Thyroid gland (tissue), 4 donors: ENCODE measurements at regions not wholly inside any gene's neighbourhood (a gene's known extent, or its start where the extent isn't known, plus 50 kb on each side); places are given as distances from the start of the nearest gene placed in this dataset.

Experiments used
- DNase-seq, 2 donors: peaks; one replicate each; pipeline ENCODE4 v3.0.0-alpha.2; 2019
- H3K27ac ChIP-seq, 3 donors: fragments of 200-600 bp; sonication (generic); 1 replicate in 2 of 3; 2 replicates in 1 of 3; pipeline ENCODE4 v1.5.1; 2016 to 2019; ENCODE audit warnings: mild to moderate bottlenecking in 1 of 3, moderate library complexity in 1 of 3
- H3K27me3 ChIP-seq: fragments of 200-600 bp; sonication (generic); one replicate; pipeline ENCODE4 v1.5.1; 2019
- H3K36me3 ChIP-seq, 2 donors: fragments of 200-600 bp; sonication (generic); one replicate each; pipeline ENCODE4 v1.5.1; 2016 to 2019
- H3K4me1 ChIP-seq, 2 donors: fragments of 200-600 bp; sonication (generic); one replicate each; pipeline ENCODE4 v1.5.1; 2017 to 2019
- H3K4me3 ChIP-seq, 3 donors: fragments of 200-600 bp; sonication (generic); replicated peaks in 1 of 3; 1 replicate in 2 of 3; 2 replicates in 1 of 3; pipeline ENCODE4 v1.5.1; 2016; ENCODE audit warnings: mild to moderate bottlenecking in 1 of 3
- H3K9me3 ChIP-seq: fragments of 200-600 bp; sonication (generic); one replicate; pipeline ENCODE4 v1.5.1; 2017
- POLR2A ChIP-seq, 2 donors: fragments of 450-650 bp; IDR thresholded peaks; one replicate each; pipeline ENCODE4 v1.6.1; 2017; ENCODE audit warnings: antibody characterized with exemption in 2 of 2, mild to moderate bottlenecking in 2 of 2, moderate library complexity in 1 of 2
- WGBS, 2 donors: methylation state at CpG; one replicate each; pipeline ENCODE4 v1.1.5; 2017; 5-methylcytosine and 5-hydroxymethylcytosine counted together
- intact Hi-C: fragments of 100-400 bp; cut with DNase I; formaldehyde crosslinking; loops from one replicate; pipeline ENCODE4 v1.15.1; 2023
- TF ChIP-seq, protein P1 (sequence below), 6 experiments: fragments of 200-600 bp in 3 of 6; fragments of 450-650 bp in 3 of 6; sonication (generic) in 3 of 6; IDR thresholded peaks; one replicate each; pipeline ENCODE4 v1.5.1; 2016 to 2019; ENCODE audit warnings: antibody characterized with exemption in 6 of 6, mild to moderate bottlenecking in 2 of 6, inconsistent platforms in 1 of 6, moderate library complexity in 1 of 6

DNA sequence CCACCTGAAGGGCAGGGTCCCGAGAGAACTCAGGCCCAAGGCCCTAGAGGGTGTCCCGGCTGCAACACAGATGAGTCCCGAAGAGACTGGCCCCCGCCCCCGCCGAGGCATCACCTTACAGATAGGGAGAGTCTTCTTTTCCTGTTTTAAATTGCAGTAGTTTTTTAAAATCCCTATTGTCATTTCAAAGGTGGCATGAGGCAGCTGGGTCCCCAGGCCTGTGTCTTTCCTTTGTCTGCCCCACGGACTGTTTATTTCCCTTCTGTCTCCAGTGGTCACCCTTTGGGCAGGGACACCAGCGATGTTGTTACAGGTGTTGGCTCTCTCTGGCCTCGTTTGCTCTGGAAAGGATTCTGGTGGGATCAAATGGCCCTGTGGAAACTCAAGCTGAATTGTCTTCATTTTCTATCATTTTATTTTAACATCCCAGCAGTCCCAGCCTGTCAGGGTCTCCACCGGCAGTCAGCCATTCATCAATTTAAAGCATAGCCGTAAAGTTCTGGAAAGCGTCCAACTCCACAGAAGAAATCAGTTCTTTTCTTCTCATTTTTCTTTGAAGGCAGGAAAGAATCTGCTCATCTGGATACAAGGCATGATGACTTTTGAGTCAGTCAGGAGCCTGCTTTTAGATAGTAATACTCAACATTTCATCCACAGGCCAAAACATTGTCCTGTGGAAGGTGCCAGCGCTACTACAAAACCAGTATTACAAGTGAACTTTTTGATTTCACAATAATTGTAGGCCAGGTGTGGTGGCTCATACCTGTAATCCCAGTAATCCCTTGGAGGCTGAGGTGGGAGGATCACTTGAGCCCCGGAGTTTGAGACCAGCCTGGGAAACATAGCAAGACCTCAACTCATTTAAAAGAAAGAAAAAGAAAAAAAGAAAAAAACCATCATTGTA, 96.2 kb downstream of the HES1 start:
- Histone ChIP-seq H3K4me1 (peaks cover 15 to 20% of the 10 kb centered on the region in 2 donors), H3K9me3 (no peaks in the 10 kb centered on the region), H3K4me3 (no peak overlapping the region), H3K36me3 (no peaks in the 10 kb centered on the region), H3K27ac (no peak overlapping the region), H3K27me3 (no peaks in the 10 kb centered on the region)
- no peak for DNase-seq
- 78 to 79% methylated on average over 14 of the region's 14 CpGs for WGBS, 2 donors
- no peak for TF ChIP-seq POLR2A (IDR thresholded peaks at IDR 0.05)
- TF ChIP-seq, protein P1, sequence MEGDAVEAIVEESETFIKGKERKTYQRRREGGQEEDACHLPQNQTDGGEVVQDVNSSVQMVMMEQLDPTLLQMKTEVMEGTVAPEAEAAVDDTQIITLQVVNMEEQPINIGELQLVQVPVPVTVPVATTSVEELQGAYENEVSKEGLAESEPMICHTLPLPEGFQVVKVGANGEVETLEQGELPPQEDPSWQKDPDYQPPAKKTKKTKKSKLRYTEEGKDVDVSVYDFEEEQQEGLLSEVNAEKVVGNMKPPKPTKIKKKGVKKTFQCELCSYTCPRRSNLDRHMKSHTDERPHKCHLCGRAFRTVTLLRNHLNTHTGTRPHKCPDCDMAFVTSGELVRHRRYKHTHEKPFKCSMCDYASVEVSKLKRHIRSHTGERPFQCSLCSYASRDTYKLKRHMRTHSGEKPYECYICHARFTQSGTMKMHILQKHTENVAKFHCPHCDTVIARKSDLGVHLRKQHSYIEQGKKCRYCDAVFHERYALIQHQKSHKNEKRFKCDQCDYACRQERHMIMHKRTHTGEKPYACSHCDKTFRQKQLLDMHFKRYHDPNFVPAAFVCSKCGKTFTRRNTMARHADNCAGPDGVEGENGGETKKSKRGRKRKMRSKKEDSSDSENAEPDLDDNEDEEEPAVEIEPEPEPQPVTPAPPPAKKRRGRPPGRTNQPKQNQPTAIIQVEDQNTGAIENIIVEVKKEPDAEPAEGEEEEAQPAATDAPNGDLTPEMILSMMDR (IDR thresholded peaks at IDR 0.05) = no peak
- intact Hi-C loops = no loop called here

DNA sequence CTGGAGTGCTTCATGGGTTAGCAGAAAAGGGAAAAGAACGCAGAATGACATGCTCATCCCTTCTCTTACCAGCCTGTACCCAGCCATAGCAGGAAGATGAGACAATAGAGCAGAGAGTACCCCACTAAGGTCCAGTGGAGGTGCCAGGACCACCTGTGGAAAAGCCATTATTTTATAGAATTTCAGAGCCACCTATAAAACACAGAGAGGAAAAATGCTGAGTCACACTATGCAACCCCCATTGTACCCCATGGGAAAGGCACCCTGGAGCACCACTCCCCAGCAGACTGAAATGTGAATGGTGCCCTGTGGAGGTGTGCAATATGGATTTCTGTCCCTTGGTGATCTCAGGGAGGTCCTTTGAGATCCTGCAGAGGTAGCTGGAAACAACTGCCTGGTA, 97.2 kb downstream of the HES1 start:
- 100% methylated on average over 1 of the region's 1 CpG for WGBS, 2 donors
- H3K27ac ChIP-seq = no peak overlapping the region
- no peak for TF ChIP-seq POLR2A (IDR thresholded peaks at IDR 0.05)
- TF ChIP-seq, protein P1 (IDR thresholded peaks at IDR 0.05) = no peak
- H3K27me3 ChIP-seq = no peaks in the 10 kb centered on the region
- H3K9me3 ChIP-seq = no peaks in the 10 kb centered on the region
- H3K36me3 ChIP-seq = no peaks in the 10 kb centered on the region
- no peak for DNase-seq
- peaks cover 15 to 20% of the 10 kb centered on the region in 2 donors for H3K4me1 ChIP-seq
- intact Hi-C loops = no loop called here
- H3K4me3 ChIP-seq = no peak overlapping the region

DNA sequence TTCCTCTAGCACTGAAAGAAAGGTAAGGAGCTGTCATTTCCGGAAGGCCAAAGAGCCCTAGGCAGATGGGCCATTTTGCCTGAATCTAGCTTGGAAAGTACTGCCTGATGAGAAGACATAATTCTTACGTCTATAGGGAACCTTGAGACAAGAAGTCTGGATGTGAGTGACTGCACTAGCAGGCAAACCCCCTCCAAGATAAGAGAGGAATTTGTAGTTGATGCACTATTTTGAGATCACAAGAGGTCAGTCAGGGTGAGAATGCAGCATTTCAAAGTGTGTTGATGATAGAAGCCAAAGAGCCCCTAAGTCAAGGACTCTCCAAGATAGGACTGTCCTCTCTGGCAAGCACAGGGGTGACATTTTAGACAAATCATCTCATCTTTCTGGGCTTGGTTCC, 99.2 kb downstream of the HES1 start:
- no peaks in the 10 kb centered on the region for H3K36me3 ChIP-seq
- no peaks in the 10 kb centered on the region for H3K27me3 ChIP-seq
- H3K4me1 ChIP-seq = peaks cover 15 to 20% of the 10 kb centered on the region in 2 donors
- H3K9me3 ChIP-seq = no peaks in the 10 kb centered on the region
- TF ChIP-seq, protein P1 (IDR thresholded peaks at IDR 0.05) = no peak
- no peak for TF ChIP-seq POLR2A (IDR thresholded peaks at IDR 0.05)
- H3K27ac ChIP-seq = peak overlapping the region in 2 of 3 donors; percentile 52 to 67
- 85 to 86% methylated on average over 2 of the region's 2 CpGs for WGBS, 2 donors
- no peak overlapping the region for H3K4me3 ChIP-seq
- intact Hi-C loops = no loop called here
- DNase-seq = no peak

DNA sequence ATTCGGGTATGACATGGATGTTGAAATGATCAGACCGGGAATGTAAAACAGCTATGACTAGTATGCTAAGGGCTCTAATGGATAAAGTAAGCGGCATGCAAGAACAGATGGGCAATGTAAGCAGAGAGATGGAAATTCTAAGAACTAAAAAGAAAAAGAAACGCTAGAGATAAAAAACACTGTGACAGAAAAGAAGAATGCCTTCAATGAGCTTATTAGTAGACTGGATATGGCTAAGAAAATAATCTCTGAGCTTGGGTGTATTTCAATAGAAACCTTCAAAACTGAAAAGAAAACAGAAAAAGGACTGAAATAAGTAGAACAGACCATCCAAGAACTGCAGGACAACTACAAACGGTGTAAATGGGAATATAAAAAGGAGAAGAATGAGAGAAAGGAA, 101.2 kb downstream of the HES1 start:
- no peak for TF ChIP-seq POLR2A (IDR thresholded peaks at IDR 0.05)
- TF ChIP-seq, protein P1 (IDR thresholded peaks at IDR 0.05) = no peak
- H3K9me3 ChIP-seq = no peaks in the 10 kb centered on the region
- intact Hi-C loops = no loop called here
- WGBS, 2 donors = 93 to 95% methylated on average over 5 of the region's 5 CpGs
- peaks cover 15 to 20% of the 10 kb centered on the region in 2 donors for H3K4me1 ChIP-seq
- H3K36me3 ChIP-seq = no peaks in the 10 kb centered on the region
- no peak for DNase-seq
- H3K4me3 ChIP-seq = no peak overlapping the region
- H3K27ac ChIP-seq = no peak overlapping the region
- H3K27me3 ChIP-seq = no peaks in the 10 kb centered on the region

DNA sequence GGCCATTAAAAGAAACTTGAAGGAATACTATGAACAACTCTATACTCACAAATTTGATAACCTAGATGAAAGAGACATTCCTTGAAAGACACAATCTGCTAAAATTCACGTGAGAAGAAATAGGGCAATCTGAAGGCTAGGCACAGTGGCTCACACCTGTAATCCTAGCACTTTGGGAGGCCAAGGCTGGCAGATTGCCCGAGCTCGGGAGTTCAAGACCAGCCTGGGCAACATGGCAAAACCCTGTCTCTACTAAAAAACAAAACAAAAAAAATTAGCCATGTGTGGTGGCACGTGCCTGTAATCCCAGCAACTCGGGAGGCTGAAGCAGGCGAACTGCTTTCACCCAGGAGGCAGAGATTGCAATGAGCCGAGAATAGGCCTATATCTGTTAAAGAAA, 104.8 kb downstream of the HES1 start:
- H3K36me3 ChIP-seq = no peaks in the 10 kb centered on the region
- H3K4me1 ChIP-seq = peaks cover 6 to 7% of the 10 kb centered on the region in 2 donors
- no peak overlapping the region for H3K4me3 ChIP-seq
- TF ChIP-seq, protein P1 (IDR thresholded peaks at IDR 0.05) = no peak
- no peak for TF ChIP-seq POLR2A (IDR thresholded peaks at IDR 0.05)
- no peak for DNase-seq
- no peak overlapping the region for H3K27ac ChIP-seq
- H3K9me3 ChIP-seq = no peaks in the 10 kb centered on the region
- H3K27me3 ChIP-seq = no peaks in the 10 kb centered on the region
- WGBS, 2 donors = 92 to 93% methylated on average over 7 of the region's 7 CpGs
- intact Hi-C loops = no loop called here
